ENCODE measurements at regions not wholly inside any gene's neighbourhood (a gene's known extent, or its start where the extent isn't known, plus 50 kb on each side); places are given as distances from the start of the nearest gene placed in this dataset.

- in situ Hi-C loops (cut with HindIII; ENCODE audit: low pct_unique_long_range_greater_than_20kb, low sequenced_read_pairs), result no loop called here
Observed at GRCh38 chr11:107224836-107225235, 206.6 kb upstream of the GUCY1A2 start.

GRCh38 chr11:107222916-107223460 is 204.7 kb upstream of the GUCY1A2 start:
- DNase-seq (ENCODE audit: low read depth, low spot score), result no peak
- in situ Hi-C loops (cut with HindIII; ENCODE audit: low pct_unique_long_range_greater_than_20kb, low sequenced_read_pairs), result no loop called here

More at GRCh38 chr11:107224836-107225235, 206.6 kb upstream of the GUCY1A2 start:
- no peak for DNase-seq (ENCODE audit: low read depth, low spot score)

- DNase-seq (ENCODE audit: low read depth, low spot score), result no peak
- in situ Hi-C loops (cut with HindIII; ENCODE audit: low pct_unique_long_range_greater_than_20kb, low sequenced_read_pairs), result no loop called here
Observed at GRCh38 chr11:107222431-107222830, 204.2 kb upstream of the GUCY1A2 start.

GRCh38 chr11:107221748-107222285 is 203.5 kb upstream of the GUCY1A2 start:
- DNase-seq (ENCODE audit: low read depth, low spot score), result no peak
- in situ Hi-C loops (cut with HindIII; ENCODE audit: low pct_unique_long_range_greater_than_20kb, low sequenced_read_pairs), result no loop called here

GRCh38 chr11:107218123-107219013 is 200.1 kb upstream of the GUCY1A2 start:
- in situ Hi-C loops (cut with HindIII; ENCODE audit: low pct_unique_long_range_greater_than_20kb, low sequenced_read_pairs), result no loop called here
- DNase-seq (ENCODE audit: low read depth, low spot score), result no peak

GRCh38 chr11:107217444-107217843 is 199.2 kb upstream of the GUCY1A2 start:
- no peak for DNase-seq (ENCODE audit: low read depth, low spot score)
- in situ Hi-C loops (cut with HindIII; ENCODE audit: low pct_unique_long_range_greater_than_20kb, low sequenced_read_pairs), result no loop called here

GRCh38 chr11:107215010-107215409 is 196.7 kb upstream of the GUCY1A2 start:
- no peak for DNase-seq (ENCODE audit: low read depth, low spot score)
- in situ Hi-C loops (cut with HindIII; ENCODE audit: low pct_unique_long_range_greater_than_20kb, low sequenced_read_pairs), result no loop called here

GRCh38 chr11:107203656-107204055 is 185.4 kb upstream of the GUCY1A2 start:
- DNase-seq (ENCODE audit: low read depth, low spot score), result no peak
- in situ Hi-C loops (cut with HindIII; ENCODE audit: low pct_unique_long_range_greater_than_20kb, low sequenced_read_pairs), result no loop called here

- DNase-seq (ENCODE audit: low read depth, low spot score), result no peak
- in situ Hi-C loops (cut with HindIII; ENCODE audit: low pct_unique_long_range_greater_than_20kb, low sequenced_read_pairs), result no loop called here
Observed at GRCh38 chr11:107202241-107202640, 184.0 kb upstream of the GUCY1A2 start.

- in situ Hi-C loops (cut with HindIII; ENCODE audit: low pct_unique_long_range_greater_than_20kb, low sequenced_read_pairs), result no loop called here
- no peak for DNase-seq (ENCODE audit: low read depth, low spot score)
Observed at GRCh38 chr11:107198490-107199007, 180.3 kb upstream of the GUCY1A2 start.

- in situ Hi-C loops (cut with HindIII; ENCODE audit: low pct_unique_long_range_greater_than_20kb, low sequenced_read_pairs), result no loop called here
- DNase-seq (ENCODE audit: low read depth, low spot score), result no peak
Observed at GRCh38 chr11:107197932-107198331, 179.7 kb upstream of the GUCY1A2 start.

- DNase-seq (ENCODE audit: low read depth, low spot score), result no peak
- in situ Hi-C loops (cut with HindIII; ENCODE audit: low pct_unique_long_range_greater_than_20kb, low sequenced_read_pairs), result no loop called here
Observed at GRCh38 chr11:107196732-107197131, 178.5 kb upstream of the GUCY1A2 start.

- DNase-seq (ENCODE audit: low read depth, low spot score), result no peak
- in situ Hi-C loops (cut with HindIII; ENCODE audit: low pct_unique_long_range_greater_than_20kb, low sequenced_read_pairs), result no loop called here
Observed at GRCh38 chr11:107184986-107185385, 166.7 kb upstream of the GUCY1A2 start.

- in situ Hi-C loops (cut with HindIII; ENCODE audit: low pct_unique_long_range_greater_than_20kb, low sequenced_read_pairs), result no loop called here
- no peak for DNase-seq (ENCODE audit: low read depth, low spot score)
Observed at GRCh38 chr11:107183953-107184352, 165.7 kb upstream of the GUCY1A2 start.

- DNase-seq (ENCODE audit: low read depth, low spot score), result no peak
- in situ Hi-C loops (cut with HindIII; ENCODE audit: low pct_unique_long_range_greater_than_20kb, low sequenced_read_pairs), result no loop called here
Observed at GRCh38 chr11:107182978-107183377, 164.7 kb upstream of the GUCY1A2 start.

- in situ Hi-C loops (cut with HindIII; ENCODE audit: low pct_unique_long_range_greater_than_20kb, low sequenced_read_pairs), result no loop called here
Observed at GRCh38 chr11:107180236-107180635, 162.0 kb upstream of the GUCY1A2 start.

GRCh38 chr11:107179829-107180228 is 161.6 kb upstream of the GUCY1A2 start:
- DNase-seq (ENCODE audit: low read depth, low spot score), result no peak
- in situ Hi-C loops (cut with HindIII; ENCODE audit: low pct_unique_long_range_greater_than_20kb, low sequenced_read_pairs), result no loop called here

More at GRCh38 chr11:107180236-107180635, 162.0 kb upstream of the GUCY1A2 start:
- DNase-seq (ENCODE audit: low read depth, low spot score), result no peak

GRCh38 chr11:107177106-107177477 is 158.8 kb upstream of the GUCY1A2 start:
- no peak for DNase-seq (ENCODE audit: low read depth, low spot score)
- in situ Hi-C loops (cut with HindIII; ENCODE audit: low pct_unique_long_range_greater_than_20kb, low sequenced_read_pairs), result no loop called here

Data from SK-MEL-5 (cell line).